Heart right ventricle (tissue), 16 donors: ENCODE measurements at regions not wholly inside any gene's neighbourhood (a gene's known extent, or its start where the extent isn't known, plus 50 kb on each side); places are given as distances from the start of the nearest gene placed in this dataset.

Experiments
- ATAC-seq, 8 donors: fragments of 200-7000 bp; cut with Tn5 transposase; one replicate each; pipeline ENCODE4 v1.9.1; 2020; ENCODE audit warnings: mild to moderate bottlenecking in 8 of 8, moderate library complexity in 8 of 8, moderate number of reproducible peaks in 1 of 8
- DNase-seq, 2 donors: peaks; one replicate each; pipeline ENCODE4 v3.0.0-alpha.2; 2020
- H3K27ac ChIP-seq, 10 donors: fragments of 200-600 bp; sonication (generic) in 2 of 10; one replicate each; pipeline versions ENCODE4 v1.5.0 to v1.8.0; 2020 to 2022; ENCODE audit warnings: mild to moderate bottlenecking in 3 of 10
- H3K27me3 ChIP-seq, 7 donors: fragments of 200-600 bp; one replicate each; pipeline ENCODE4 v1.8.0; 2021 to 2022; ENCODE audit warnings: mild to moderate bottlenecking in 2 of 7
- H3K36me3 ChIP-seq, 9 donors: fragments of 200-600 bp; sonication (generic) in 1 of 9; one replicate each; pipeline versions ENCODE4 v1.5.0 to v1.8.0; 2020 to 2022; ENCODE audit warnings: mild to moderate bottlenecking in 2 of 9
- H3K4me1 ChIP-seq, 9 donors: fragments of 200-600 bp; sonication (generic) in 1 of 9; one replicate each; pipeline versions ENCODE4 v1.5.0 to v1.8.0; 2020 to 2022; ENCODE audit warnings: mild to moderate bottlenecking in 4 of 9
- H3K4me3 ChIP-seq, 10 donors: fragments of 200-600 bp; sonication (generic) in 2 of 10; one replicate each; pipeline versions ENCODE4 v1.5.0 to v1.8.0; 2020 to 2022; ENCODE audit warnings: mild to moderate bottlenecking in 7 of 10, moderate library complexity in 2 of 10
- H3K9me3 ChIP-seq, 11 donors: fragments of 200-600 bp in 10 of 11; sonication (generic) in 2 of 11; one replicate each; pipeline versions ENCODE4 v1.5.0 to v1.8.0; 2013 to 2022; ENCODE audit warnings: mild to moderate bottlenecking in 2 of 11, control low read depth in 1 of 11, moderate library complexity in 1 of 11
- CTCF ChIP-seq, 9 donors: fragments of 200-600 bp; sonication (generic) in 2 of 9; IDR thresholded peaks; one replicate each; pipeline versions ENCODE4 v1.5.0 to v1.8.0; 2021 to 2022; ENCODE audit warnings: antibody characterized with exemption in 9 of 9, mild to moderate bottlenecking in 5 of 9, moderate library complexity in 1 of 9
- WGBS, 2 donors: extraction: QIAGEN DNeasy Blood & Tissue Kit; methylation state at CpG; one replicate each; pipeline ENCODE4 v1.1.7; 2013; ENCODE audit warnings: inconsistent platforms in 1 of 2; 5-methylcytosine and 5-hydroxymethylcytosine counted together
- intact Hi-C, 10 donors: fragments of 100-400 bp; cut with DNase I; formaldehyde crosslinking; loops; one replicate each; pipeline versions ENCODE4 v1.11.1 to v1.14.2; 2022
- donor health status: Arrhythmogenic right ventricular cardiomyopathy.
- donor health status: ischemic (EF 13 %, LVEDD 7.1; RV severe dilation, severe dysfunction).
- donor health status: healthy with polysubstance abuse.
- donor health status: DM: no; HTN: yes; CAD: no.
- donor health status: DM: no; HTN: no; CAD: no.
- donor health status: ischemic (EF 25% LVEDD 6.9; RV normal size, moderate dysfunction).
- donor health status: ischemic (EF 25% LVEDD 5.7; RV mildly dilated, moderate dysfunction).
- donor health status: healthy.
- donor health status: DM: yes; HTN: yes; CAD: no.
- donor health status: Ischemic cardiomyopathy.
- donor health status: ischemic (EF 35%, LVEDD 5.7; RV mildly dilated, moderate dysfunction).
- donor health status: nonischemic (EF 11% LVEDD 7.7; RV severe dilation, severe dysfunction).
- donor health status: DM: yes; HTN: yes; CAD: no.
- donor health status: PGD.
- donor health status: ischemic (EF 29% LVEDD 5.4; RV normal size, mild dysfunction).
- donor health status: nonischemic (EF 23%, LVEDD 6.1; RV moderate dilation, normal function).

- no peak overlapping the region for H3K27ac ChIP-seq
- H3K9me3 ChIP-seq, result peaks cover 0 to 11% (median 0%) of the 10 kb centered on the region in 11 donors
- no peaks in the 10 kb centered on the region for H3K36me3 ChIP-seq
- no peaks in the 10 kb centered on the region for H3K27me3 ChIP-seq
- ATAC-seq (no peak), DNase-seq (no peak)
- no peak overlapping the region for H3K4me3 ChIP-seq
- WGBS, 2 donors, result 90 to 95% methylated on average over 2 of the region's 2 CpGs
- H3K4me1 ChIP-seq, result peaks cover 0 to 15% (median 0%) of the 10 kb centered on the region in 9 donors
- intact Hi-C loops, result loop anchor here in 1 of 10 donors (5.0 kb wide), 1 partner anchor 40 kb away; no protein-coding TSS in a partner anchor
- TF ChIP-seq CTCF (IDR thresholded peaks at IDR 0.05), result no peak
Measured at GRCh38 chr10:89147256-89147655, 59.9 kb downstream of the CH25H start.

- intact Hi-C loops, result loop anchor here in 1 of 10 donors (5.0 kb wide), 1 partner anchor 42 kb away; no protein-coding TSS in a partner anchor
- no peak for TF ChIP-seq CTCF (IDR thresholded peaks at IDR 0.05)
- no peak for DNase-seq
- H3K36me3 ChIP-seq, result no peaks in the 10 kb centered on the region
- peaks cover 0 to 15% (median 0%) of the 10 kb centered on the region in 9 donors for H3K4me1 ChIP-seq
- peaks cover 0 to 11% (median 0%) of the 10 kb centered on the region in 11 donors for H3K9me3 ChIP-seq
- H3K4me3 ChIP-seq, result no peak overlapping the region
- H3K27me3 ChIP-seq, result no peaks in the 10 kb centered on the region
- H3K27ac ChIP-seq, result peak overlapping the region in 6 of 10 donors; percentile 0 to 51 (median 27)
- ATAC-seq, result peak in 1 of 8 donors; percentile 38
- 60 to 67% methylated on average over 4 of the region's 4 CpGs for WGBS, 2 donors
Measured at GRCh38 chr10:89144836-89145235, 62.3 kb downstream of the CH25H start.

- no peak for TF ChIP-seq CTCF (IDR thresholded peaks at IDR 0.05)
- no peak overlapping the region for H3K4me3 ChIP-seq
- peaks cover 0 to 15% (median 0%) of the 10 kb centered on the region in 9 donors for H3K4me1 ChIP-seq
- no peak for ATAC-seq
- 60 to 76% methylated on average over 2 of the region's 2 CpGs for WGBS, 2 donors
- intact Hi-C loops, result no loop called here
- DNase-seq, result no peak
- no peaks in the 10 kb centered on the region for H3K27me3 ChIP-seq
- no peaks in the 10 kb centered on the region for H3K9me3 ChIP-seq
- no peaks in the 10 kb centered on the region for H3K36me3 ChIP-seq
- no peak overlapping the region for H3K27ac ChIP-seq
Measured at GRCh38 chr10:89142590-89142989, 64.5 kb downstream of the CH25H start.

- no peak overlapping the region for H3K4me3 ChIP-seq
- TF ChIP-seq CTCF (IDR thresholded peaks at IDR 0.05), result no peak
- 93% methylated on average over 1 of the region's 1 CpG for WGBS, 2 donors
- H3K27me3 ChIP-seq, result no peaks in the 10 kb centered on the region
- H3K36me3 ChIP-seq, result no peaks in the 10 kb centered on the region
- no peak overlapping the region for H3K27ac ChIP-seq
- H3K9me3 ChIP-seq, result peaks cover 0 to 3% (median 0%) of the 10 kb centered on the region in 11 donors
- ATAC-seq (no peak), DNase-seq (no peak)
- intact Hi-C loops, result no loop called here
- H3K4me1 ChIP-seq, result no peaks in the 10 kb centered on the region
Measured at GRCh38 chr10:89138755-89139490, 68.2 kb downstream of the CH25H start.
